Calu3 (cell line): ENCODE measurements at regions not wholly inside any gene's neighbourhood (a gene's known extent, or its start where the extent isn't known, plus 50 kb on each side); places are given as distances from the start of the nearest gene placed in this dataset.

Experiments used
- BruUV-seq: library from RNA; stranded (reverse); fragments of 400-500 nt; replicated peaks from 2 replicates; lab custom pipeline; 2021; lab: Mats Ljungman, UMichigan
- CTCF ChIA-PET: fragments of 300-600 bp; sonication (Branson Sonifier 250); formaldehyde crosslinking; loops from one replicate; lab custom pipeline; 2022; ENCODE audit warnings: antibody characterized with exemption; lab: Charles Lee
- DNase-seq: peaks from one replicate; pipeline ENCODE4 v3.0.0; 2022
- H3K27ac Mint-ChIP-seq: one replicate; pipeline ENCODE4 v1.8.0; 2022; ENCODE audit warnings: mixed read lengths; ENCODE audit not compliant: unreplicated experiment
- H3K27me3 Mint-ChIP-seq: one replicate; pipeline ENCODE4 v1.8.0; 2022; ENCODE audit warnings: mixed read lengths; ENCODE audit not compliant: unreplicated experiment
- H3K36me3 Mint-ChIP-seq: one replicate; pipeline ENCODE4 v1.8.0; 2022; ENCODE audit warnings: mild to moderate bottlenecking, moderate library complexity, mixed read lengths; ENCODE audit not compliant: insufficient read depth, unreplicated experiment
- H3K4me1 Mint-ChIP-seq: one replicate; pipeline ENCODE4 v1.8.0; 2022; ENCODE audit warnings: mild to moderate bottlenecking, low read depth, mixed read lengths; ENCODE audit not compliant: unreplicated experiment
- H3K4me3 Mint-ChIP-seq: one replicate; pipeline ENCODE4 v1.8.0; 2022; ENCODE audit warnings: mild to moderate bottlenecking, low read depth, moderate library complexity, mixed read lengths; ENCODE audit not compliant: unreplicated experiment
- H3K9me3 Mint-ChIP-seq: one replicate; pipeline ENCODE4 v1.8.0; 2022; ENCODE audit warnings: low read depth, mixed read lengths; ENCODE audit not compliant: unreplicated experiment
- intact Hi-C: fragments of 100-400 bp; cut with micrococcal nuclease; formaldehyde crosslinking; loops from one replicate; pipeline ENCODE4 v1.10.0; 2022; ENCODE audit not compliant: unreplicated experiment
- TF ChIP-seq, protein P1 (sequence below): fragments of 200-600 bp; IDR thresholded peaks from one replicate; pipeline ENCODE4 v1.8.0; 2022; ENCODE audit warnings: antibody characterized with exemption; ENCODE audit not compliant: unreplicated experiment

DNA sequence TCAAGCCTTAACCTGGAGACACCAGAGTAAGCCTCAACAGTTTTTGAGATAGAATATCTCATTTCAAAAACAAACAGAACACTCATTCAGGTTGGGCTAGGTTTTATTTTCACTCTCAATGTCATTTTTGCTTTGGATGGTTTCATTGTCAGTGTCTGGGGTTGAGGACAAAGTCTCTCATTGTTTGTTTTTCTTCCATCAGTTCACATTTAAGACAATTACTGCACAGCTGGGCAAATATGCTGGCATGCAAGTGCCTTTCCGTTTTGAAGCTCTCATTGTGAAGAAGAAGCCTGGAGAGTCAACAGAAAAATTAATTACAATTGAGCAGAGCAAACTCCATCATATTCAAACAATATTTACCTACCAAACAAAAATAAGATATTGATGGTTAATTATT is 1050.0 kb downstream of the TBL1XR1 start:
- no peak overlapping the region for H3K4me3 Mint-ChIP-seq
- no TSS peak for BruUV-seq
- intact Hi-C loops, result no loop called here
- no peaks in the 10 kb centered on the region for H3K27me3 Mint-ChIP-seq
- TF ChIP-seq, protein P1, sequence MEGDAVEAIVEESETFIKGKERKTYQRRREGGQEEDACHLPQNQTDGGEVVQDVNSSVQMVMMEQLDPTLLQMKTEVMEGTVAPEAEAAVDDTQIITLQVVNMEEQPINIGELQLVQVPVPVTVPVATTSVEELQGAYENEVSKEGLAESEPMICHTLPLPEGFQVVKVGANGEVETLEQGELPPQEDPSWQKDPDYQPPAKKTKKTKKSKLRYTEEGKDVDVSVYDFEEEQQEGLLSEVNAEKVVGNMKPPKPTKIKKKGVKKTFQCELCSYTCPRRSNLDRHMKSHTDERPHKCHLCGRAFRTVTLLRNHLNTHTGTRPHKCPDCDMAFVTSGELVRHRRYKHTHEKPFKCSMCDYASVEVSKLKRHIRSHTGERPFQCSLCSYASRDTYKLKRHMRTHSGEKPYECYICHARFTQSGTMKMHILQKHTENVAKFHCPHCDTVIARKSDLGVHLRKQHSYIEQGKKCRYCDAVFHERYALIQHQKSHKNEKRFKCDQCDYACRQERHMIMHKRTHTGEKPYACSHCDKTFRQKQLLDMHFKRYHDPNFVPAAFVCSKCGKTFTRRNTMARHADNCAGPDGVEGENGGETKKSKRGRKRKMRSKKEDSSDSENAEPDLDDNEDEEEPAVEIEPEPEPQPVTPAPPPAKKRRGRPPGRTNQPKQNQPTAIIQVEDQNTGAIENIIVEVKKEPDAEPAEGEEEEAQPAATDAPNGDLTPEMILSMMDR, result no peak
- no peak overlapping the region for H3K27ac Mint-ChIP-seq
- H3K36me3 Mint-ChIP-seq, result no peaks in the 10 kb centered on the region
- H3K9me3 Mint-ChIP-seq, result peaks cover 3% of the 10 kb centered on the region
- DNase-seq, result no peak
- CTCF ChIA-PET, result no interaction called here
- H3K4me1 Mint-ChIP-seq, result no peaks in the 10 kb centered on the region

- Mint-ChIP-seq H3K4me3 (no peak overlapping the region), H3K9me3 (peaks cover 4% of the 10 kb centered on the region), H3K27me3 (no peaks in the 10 kb centered on the region), H3K36me3 (no peaks in the 10 kb centered on the region), H3K4me1 (no peaks in the 10 kb centered on the region), H3K27ac (no peak overlapping the region)
- BruUV-seq, result no TSS peak
- TF ChIP-seq, protein P1, result no peak
- no peak for DNase-seq
- CTCF ChIA-PET, result interaction anchor here (0.6 to 1.1 kb wide), 2 partner anchors 13 to 1687 kb away, joined by 3 to 6 read pairs; no protein-coding TSS in a partner anchor
- intact Hi-C loops, result no loop called here
These were observed 1055.4 kb downstream of the TBL1XR1 start for GRCh38 chr3:176141837-176142236.

- H3K27ac Mint-ChIP-seq, result no peak overlapping the region
- no TSS peak for BruUV-seq
- peaks cover 3% of the 10 kb centered on the region for H3K9me3 Mint-ChIP-seq
- no peaks in the 10 kb centered on the region for H3K27me3 Mint-ChIP-seq
- no peak for DNase-seq
- no peaks in the 10 kb centered on the region for H3K36me3 Mint-ChIP-seq
- TF ChIP-seq, protein P1, result no peak
- intact Hi-C loops, result no loop called here
- CTCF ChIA-PET, result no interaction called here
- no peak overlapping the region for H3K4me3 Mint-ChIP-seq
- H3K4me1 Mint-ChIP-seq, result no peaks in the 10 kb centered on the region
These were observed 1076.8 kb downstream of the TBL1XR1 start for GRCh38 chr3:176120507-176120906.

DNA sequence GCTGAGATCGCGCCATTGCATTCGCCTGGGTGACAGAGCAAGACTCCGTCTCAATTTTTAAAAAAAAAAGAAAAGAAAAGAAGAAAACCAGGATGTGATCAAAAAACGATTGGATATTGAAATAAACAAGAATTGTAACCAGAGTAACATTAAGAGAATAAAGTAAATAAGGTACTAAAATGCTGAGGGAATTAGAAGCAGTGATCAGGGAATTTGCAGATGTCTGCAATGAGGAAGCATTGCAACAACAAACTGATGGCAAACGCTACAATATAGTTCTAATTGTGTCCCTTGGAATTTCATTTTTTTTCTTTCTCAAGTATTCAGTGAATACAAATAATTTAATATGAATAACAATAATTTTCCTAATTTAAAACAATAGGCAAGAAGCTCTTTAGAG is 1077.5 kb downstream of the TBL1XR1 start:
- intact Hi-C loops, result no loop called here
- Mint-ChIP-seq H3K36me3 (no peaks in the 10 kb centered on the region), H3K27ac (no peak overlapping the region), H3K9me3 (peaks cover 3% of the 10 kb centered on the region), H3K4me3 (no peak overlapping the region), H3K4me1 (no peaks in the 10 kb centered on the region), H3K27me3 (no peaks in the 10 kb centered on the region)
- CTCF ChIA-PET, result no interaction called here
- DNase-seq, result no peak
- TF ChIP-seq, protein P1, result no peak
- BruUV-seq, result no TSS peak
